WI38 (cell line): ENCODE measurements at regions not wholly inside any gene's neighbourhood (a gene's known extent, or its start where the extent isn't known, plus 50 kb on each side); places are given as distances from the start of the nearest gene placed in this dataset.

Source experiments
- H3K4me3 ChIP-seq: 2 replicates; pipeline ENCODE4 v1.5.1; 2011; ENCODE audit warnings: low read depth, mild to moderate bottlenecking, control low read depth, low read length
- TF ChIP-seq, protein P1 (sequence below): IDR thresholded peaks from 2 replicates; pipeline ENCODE4 v1.5.1; 2012; ENCODE audit warnings: low read depth, mild to moderate bottlenecking, control low read depth, low read length

- TF ChIP-seq, protein P1, sequence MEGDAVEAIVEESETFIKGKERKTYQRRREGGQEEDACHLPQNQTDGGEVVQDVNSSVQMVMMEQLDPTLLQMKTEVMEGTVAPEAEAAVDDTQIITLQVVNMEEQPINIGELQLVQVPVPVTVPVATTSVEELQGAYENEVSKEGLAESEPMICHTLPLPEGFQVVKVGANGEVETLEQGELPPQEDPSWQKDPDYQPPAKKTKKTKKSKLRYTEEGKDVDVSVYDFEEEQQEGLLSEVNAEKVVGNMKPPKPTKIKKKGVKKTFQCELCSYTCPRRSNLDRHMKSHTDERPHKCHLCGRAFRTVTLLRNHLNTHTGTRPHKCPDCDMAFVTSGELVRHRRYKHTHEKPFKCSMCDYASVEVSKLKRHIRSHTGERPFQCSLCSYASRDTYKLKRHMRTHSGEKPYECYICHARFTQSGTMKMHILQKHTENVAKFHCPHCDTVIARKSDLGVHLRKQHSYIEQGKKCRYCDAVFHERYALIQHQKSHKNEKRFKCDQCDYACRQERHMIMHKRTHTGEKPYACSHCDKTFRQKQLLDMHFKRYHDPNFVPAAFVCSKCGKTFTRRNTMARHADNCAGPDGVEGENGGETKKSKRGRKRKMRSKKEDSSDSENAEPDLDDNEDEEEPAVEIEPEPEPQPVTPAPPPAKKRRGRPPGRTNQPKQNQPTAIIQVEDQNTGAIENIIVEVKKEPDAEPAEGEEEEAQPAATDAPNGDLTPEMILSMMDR, result no peak
- H3K4me3 ChIP-seq, result no peak overlapping the region
These were observed 321.6 kb downstream of the AASDHPPT start for GRCh38 chr11:106399076-106399511.

GRCh38 chr11:106399624-106400023 lies 322.2 kb downstream of the AASDHPPT start:
- H3K4me3 ChIP-seq, result no peak overlapping the region
- TF ChIP-seq, protein P1, result no peak

GRCh38 chr11:106400949-106401570 lies 323.6 kb downstream of the AASDHPPT start:
- no peak overlapping the region for H3K4me3 ChIP-seq
- TF ChIP-seq, protein P1, result no peak

- TF ChIP-seq, protein P1, result no peak
- H3K4me3 ChIP-seq, result no peak overlapping the region
These were observed 326.3 kb downstream of the AASDHPPT start for GRCh38 chr11:106403751-106404150.

GRCh38 chr11:106409222-106409621 lies 331.8 kb downstream of the AASDHPPT start:
- H3K4me3 ChIP-seq, result no peak overlapping the region
- TF ChIP-seq, protein P1, result no peak

DNA sequence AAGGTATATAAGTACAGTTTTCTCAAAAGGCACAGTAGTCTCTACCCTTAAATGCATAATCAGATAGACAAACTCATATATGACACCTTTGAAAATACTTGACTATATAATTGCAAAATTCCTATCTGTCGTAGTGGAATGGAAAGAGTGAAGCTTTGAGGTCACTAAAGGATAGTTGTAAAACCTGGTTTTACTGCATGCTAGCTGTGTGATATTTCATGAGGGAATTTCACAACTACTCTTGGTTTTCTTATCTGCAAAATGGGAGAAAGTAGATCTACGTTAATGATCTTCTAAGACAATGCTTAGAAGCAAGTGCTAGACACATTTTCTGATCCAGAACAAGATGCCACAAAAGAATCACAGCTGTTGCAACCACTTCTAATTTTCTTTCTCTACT lies 332.2 kb downstream of the AASDHPPT start:
- TF ChIP-seq, protein P1, result no peak
- H3K4me3 ChIP-seq, result no peak overlapping the region

- TF ChIP-seq, protein P1, result no peak
- no peak overlapping the region for H3K4me3 ChIP-seq
These were observed 333.4 kb downstream of the AASDHPPT start for GRCh38 chr11:106410902-106411301.
